ENCODE measurements at regions not wholly inside any gene's neighbourhood (a gene's known extent, or its start where the extent isn't known, plus 50 kb on each side); places are given as distances from the start of the nearest gene placed in this dataset.

DNA sequence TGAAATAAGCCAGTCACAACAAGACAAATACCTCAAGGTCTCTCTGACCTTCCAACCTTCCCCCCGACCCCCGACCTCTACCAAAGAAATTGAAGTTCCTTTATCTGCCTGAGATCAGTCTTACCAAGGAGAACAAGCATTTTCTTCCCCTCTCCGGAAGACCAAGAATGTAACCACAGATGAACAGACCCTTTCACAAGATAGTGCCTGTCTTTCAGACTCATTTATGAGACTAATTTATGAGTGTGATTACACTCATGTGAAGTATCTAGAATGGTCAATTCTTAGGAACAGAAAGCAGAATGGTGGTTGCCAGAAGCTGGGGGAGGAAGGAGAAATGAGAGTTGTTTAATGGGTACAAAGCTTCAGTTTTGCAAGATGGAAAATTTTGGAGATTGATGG lies 108.9 kb upstream of the MKLN1 start:
- no peak for ATAC-seq

DNA sequence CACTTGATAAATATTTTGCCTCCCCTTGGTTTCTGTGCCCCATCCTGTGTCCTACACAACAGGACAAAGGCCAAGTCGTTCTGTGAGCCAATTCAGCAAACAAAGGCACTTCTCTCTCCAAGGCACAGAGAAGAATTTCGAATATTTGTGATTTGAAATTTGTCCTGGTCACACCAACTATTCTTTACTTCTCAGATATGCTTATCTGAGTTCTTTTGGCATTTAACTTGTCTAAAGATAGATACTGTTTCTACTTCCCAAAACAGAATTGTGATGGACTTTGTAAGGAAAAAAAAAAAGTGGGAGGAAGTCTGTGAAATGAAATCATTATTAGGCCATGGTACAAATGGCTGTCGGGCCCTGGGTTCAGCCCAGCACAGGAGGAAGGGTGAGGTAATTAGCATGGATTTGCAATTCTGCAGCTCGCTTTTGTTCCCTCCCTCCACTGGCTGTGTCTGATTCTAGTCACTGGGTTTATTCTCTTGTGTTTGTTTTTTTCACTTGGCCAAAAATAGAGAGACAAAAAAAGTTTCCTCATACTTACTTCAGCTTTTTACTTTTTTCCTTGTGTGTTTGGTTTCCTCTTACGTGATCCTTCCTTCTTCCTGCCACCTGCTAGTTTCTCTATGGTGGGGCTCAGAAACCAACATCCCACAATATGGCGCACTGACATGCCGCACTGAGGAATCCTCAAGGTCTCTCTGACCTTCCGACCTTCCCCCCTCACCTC lies 108.2 kb upstream of the MKLN1 start:
- peaks cover 0 to 15% of the 10 kb centered on the region in 2 donors for H3K27me3 Mint-ChIP-seq
- DNase-seq (ENCODE audit: low spot score) (no peak), ATAC-seq (no peak)
- H3K27ac Mint-ChIP-seq, result no peak overlapping the region
- no peaks in the 10 kb centered on the region for H3K36me3 Mint-ChIP-seq
- H3K4me1 Mint-ChIP-seq (ENCODE audit: low read depth in 2 of 2), result peaks cover 7% of the 10 kb centered on the region in 2 donors
- no peaks in the 10 kb centered on the region for H3K9me3 Mint-ChIP-seq
- no peak overlapping the region for H3K4me3 Mint-ChIP-seq

More for the DNA sequence above, 108.9 kb upstream of the MKLN1 start:
- Mint-ChIP-seq H3K27me3 (peaks cover 0 to 15% of the 10 kb centered on the region in 2 donors), H3K4me3 (no peak overlapping the region), H3K27ac (no peak overlapping the region), H3K4me1 (ENCODE audit: low read depth in 2 of 2) (peaks cover 7% of the 10 kb centered on the region in 2 donors), H3K36me3 (no peaks in the 10 kb centered on the region), H3K9me3 (no peaks in the 10 kb centered on the region)
- no peak for DNase-seq (ENCODE audit: low spot score)

- ATAC-seq (no peak), DNase-seq (ENCODE audit: low spot score) (no peak)
- Mint-ChIP-seq H3K9me3 (no peaks in the 10 kb centered on the region), H3K27ac (no peak overlapping the region), H3K36me3 (no peaks in the 10 kb centered on the region), H3K4me1 (ENCODE audit: low read depth in 2 of 2) (peaks cover 7 to 9% of the 10 kb centered on the region in 2 donors), H3K27me3 (peaks cover 0 to 15% of the 10 kb centered on the region in 2 donors), H3K4me3 (no peak overlapping the region)
Measured at GRCh38 chr7:131221061-131221460, 106.6 kb upstream of the MKLN1 start.

- H3K27ac Mint-ChIP-seq, result no peak overlapping the region
- DNase-seq (ENCODE audit: low spot score), result no peak
- ATAC-seq, result no peak
- H3K36me3 Mint-ChIP-seq, result no peaks in the 10 kb centered on the region
- H3K4me1 Mint-ChIP-seq (ENCODE audit: low read depth in 2 of 2), result peaks cover 7 to 19% of the 10 kb centered on the region in 2 donors
- H3K4me3 Mint-ChIP-seq, result no peak overlapping the region
- peaks cover 0 to 15% of the 10 kb centered on the region in 2 donors for H3K27me3 Mint-ChIP-seq
- no peaks in the 10 kb centered on the region for H3K9me3 Mint-ChIP-seq
Measured at GRCh38 chr7:131222171-131222570, 105.5 kb upstream of the MKLN1 start.

DNA sequence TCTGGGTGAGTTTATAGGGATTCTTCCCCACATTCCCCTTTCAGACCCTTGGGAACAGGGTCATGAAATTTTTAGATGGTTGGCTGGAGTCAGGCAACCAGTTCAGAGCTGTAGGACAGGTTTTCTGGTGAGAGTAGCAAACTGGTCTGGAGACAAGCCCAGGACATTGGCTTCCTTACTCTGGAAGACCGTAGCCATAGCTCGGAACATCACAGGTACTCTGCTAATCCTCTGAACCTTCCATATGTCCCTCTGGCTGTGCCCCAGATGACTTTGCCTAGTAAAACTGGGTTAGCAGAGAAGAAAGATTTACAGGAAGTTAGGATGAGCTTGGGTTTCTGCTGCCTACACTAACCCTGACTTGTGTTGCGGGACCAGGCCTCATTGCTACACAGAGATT lies 104.5 kb upstream of the MKLN1 start:
- no peaks in the 10 kb centered on the region for H3K36me3 Mint-ChIP-seq
- H3K4me1 Mint-ChIP-seq (ENCODE audit: low read depth in 2 of 2), result peaks cover 7 to 23% of the 10 kb centered on the region in 2 donors
- no peak for ATAC-seq
- H3K27ac Mint-ChIP-seq, result no peak overlapping the region
- H3K4me3 Mint-ChIP-seq, result no peak overlapping the region
- DNase-seq (ENCODE audit: low spot score), result no peak
- peaks cover 0 to 11% of the 10 kb centered on the region in 2 donors for H3K27me3 Mint-ChIP-seq
- H3K9me3 Mint-ChIP-seq, result no peaks in the 10 kb centered on the region

DNA sequence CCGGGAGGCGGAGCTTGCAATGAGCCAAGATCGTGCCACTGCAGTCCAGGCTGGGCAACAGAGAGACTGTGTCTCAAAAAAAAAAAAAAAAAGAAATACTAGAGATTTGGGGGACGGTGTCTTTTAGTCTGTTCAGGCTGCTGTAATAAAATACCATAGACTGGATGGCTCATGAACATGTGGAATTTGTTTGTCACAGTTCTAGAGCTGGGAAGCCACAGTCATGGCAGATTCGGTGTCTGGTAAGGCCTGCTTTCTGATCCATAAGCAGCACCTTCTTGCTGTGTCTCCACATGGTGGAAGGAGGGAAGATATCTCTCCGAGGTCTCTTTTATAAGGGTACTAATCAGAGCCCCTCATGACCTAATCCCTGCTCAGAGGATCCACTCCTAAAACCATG lies 102.7 kb upstream of the MKLN1 start:
- Mint-ChIP-seq H3K36me3 (no peaks in the 10 kb centered on the region), H3K27ac (no peak overlapping the region), H3K9me3 (no peaks in the 10 kb centered on the region), H3K4me3 (no peak overlapping the region), H3K27me3 (peaks cover 0 to 4% of the 10 kb centered on the region in 2 donors), H3K4me1 (ENCODE audit: low read depth in 2 of 2) (peaks cover 0 to 27% of the 10 kb centered on the region in 2 donors)
- ATAC-seq, result no peak
- no peak for DNase-seq (ENCODE audit: low spot score)

DNA sequence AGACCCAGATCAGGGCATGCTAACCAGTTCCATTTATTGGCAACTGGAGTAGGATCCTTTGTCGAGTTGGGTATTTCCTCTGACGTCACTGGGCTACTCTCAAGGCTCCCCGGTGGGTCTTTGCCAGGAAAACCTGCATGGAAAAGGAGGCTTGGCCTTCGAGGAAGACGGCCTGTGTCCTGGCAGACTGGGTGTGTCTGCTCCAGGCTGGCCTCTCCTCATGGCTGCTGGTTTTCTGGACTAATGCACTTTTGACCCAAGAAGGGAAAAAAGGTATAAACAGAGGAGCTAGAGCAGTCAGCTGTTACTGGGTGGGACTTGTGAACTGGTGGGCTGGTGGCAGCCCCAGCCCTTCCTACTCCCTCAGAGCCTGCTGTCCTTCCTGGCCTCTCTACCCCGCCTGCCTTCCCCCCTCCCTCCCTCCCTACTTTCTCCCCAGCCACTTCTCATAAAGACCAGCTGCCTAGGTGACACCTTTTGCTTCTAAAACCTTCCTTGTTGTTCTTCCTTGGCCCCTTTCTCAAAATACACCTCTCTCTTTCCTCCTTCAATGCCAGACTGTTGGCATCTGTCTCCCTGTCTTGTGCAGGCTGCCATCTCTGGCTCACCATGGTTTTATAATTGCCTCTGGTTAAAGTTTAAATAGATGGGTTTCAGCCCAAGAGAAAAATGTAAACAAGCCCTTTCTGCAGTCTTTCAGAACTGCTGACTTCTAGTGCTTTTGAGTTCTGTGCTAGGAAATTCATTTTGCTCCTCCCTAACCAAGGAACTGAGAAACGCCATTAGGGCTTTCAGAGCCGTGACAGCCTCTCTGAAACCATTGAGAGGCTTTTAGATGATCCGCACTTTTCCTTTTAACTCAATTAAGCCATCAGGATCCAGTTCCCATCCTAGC lies 101.8 kb upstream of the MKLN1 start:
- Mint-ChIP-seq H3K4me1 (ENCODE audit: low read depth in 2 of 2) (peaks cover 0 to 25% of the 10 kb centered on the region in 2 donors), H3K27me3 (no peaks in the 10 kb centered on the region), H3K36me3 (no peaks in the 10 kb centered on the region), H3K4me3 (no peak overlapping the region), H3K27ac (peak overlapping the region in 1 of 2 donors; percentile 36), H3K9me3 (no peaks in the 10 kb centered on the region)
- ATAC-seq (no peak), DNase-seq (ENCODE audit: low spot score) (no peak)

DNA sequence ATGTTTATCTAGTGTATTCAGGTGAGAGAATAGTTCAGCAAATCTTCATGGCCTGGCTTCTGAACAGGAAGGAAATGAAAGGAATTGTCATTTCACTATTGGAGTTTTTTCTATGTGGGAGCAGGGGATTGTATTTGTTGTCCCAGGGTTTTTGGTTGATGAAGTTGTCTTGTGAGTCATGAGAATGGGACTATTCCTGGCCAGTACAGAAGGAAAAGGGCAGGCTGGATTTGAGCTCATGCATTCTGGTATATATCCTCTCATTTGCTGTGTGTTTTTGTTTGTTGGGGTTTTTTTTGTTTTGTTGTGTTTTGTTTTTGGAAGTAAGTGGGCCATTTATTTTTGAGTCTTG lies 101.2 kb upstream of the MKLN1 start:
- Mint-ChIP-seq H3K27me3 (no peaks in the 10 kb centered on the region), H3K9me3 (no peaks in the 10 kb centered on the region), H3K36me3 (no peaks in the 10 kb centered on the region), H3K27ac (peak overlapping the region; percentile 36 to 69), H3K4me1 (ENCODE audit: low read depth in 2 of 2) (peaks cover 4 to 30% of the 10 kb centered on the region in 2 donors), H3K4me3 (no peak overlapping the region)
- ATAC-seq (no peak), DNase-seq (ENCODE audit: low spot score) (no peak)

DNA sequence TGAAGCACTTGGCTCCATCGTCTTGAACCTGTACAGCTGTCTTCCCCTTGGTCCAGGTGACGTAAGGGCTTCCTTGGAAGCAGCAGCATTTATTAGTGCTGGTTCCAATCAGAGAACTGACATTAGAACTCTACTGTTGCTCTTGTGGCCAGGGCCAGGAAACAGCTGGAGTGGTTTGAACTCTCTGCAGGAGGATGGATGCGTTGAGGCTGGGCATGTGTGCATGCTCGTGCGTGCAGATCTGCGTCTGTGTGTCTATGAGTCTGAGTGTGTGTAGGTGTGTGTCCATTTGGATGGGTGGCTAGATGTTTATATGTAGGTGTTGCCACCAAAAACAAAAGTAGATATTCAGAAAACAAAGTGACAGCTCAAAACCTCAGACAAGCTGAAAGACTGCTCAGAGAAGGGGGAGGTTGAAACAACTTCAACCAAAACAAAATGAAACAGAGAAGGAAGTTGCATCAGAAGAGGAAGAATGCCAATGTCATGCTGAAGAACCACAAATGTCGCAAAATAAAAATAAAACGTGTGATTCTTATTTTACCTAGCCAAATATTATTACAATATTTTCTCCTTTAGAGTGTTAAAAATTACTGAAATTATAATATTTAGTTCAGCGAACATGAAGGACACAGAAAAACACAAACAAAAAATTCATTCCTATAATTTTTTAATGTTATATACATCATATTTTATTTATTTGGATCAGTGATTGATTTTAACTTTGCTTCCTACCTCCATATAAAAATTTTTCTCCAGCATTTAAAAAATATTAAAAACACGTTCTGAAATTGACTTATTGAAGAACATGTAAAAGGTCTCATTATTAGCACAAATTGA lies 96.1 kb upstream of the MKLN1 start:
- peak; percentile 85 to 86 for ATAC-seq
- no peaks in the 10 kb centered on the region for H3K9me3 Mint-ChIP-seq
- H3K4me3 Mint-ChIP-seq, result peak overlapping the region; percentile 90
- no peak for DNase-seq (ENCODE audit: low spot score)
- peaks cover 29 to 56% of the 10 kb centered on the region in 2 donors for H3K4me1 Mint-ChIP-seq (ENCODE audit: low read depth in 2 of 2)
- no peaks in the 10 kb centered on the region for H3K36me3 Mint-ChIP-seq
- no peaks in the 10 kb centered on the region for H3K27me3 Mint-ChIP-seq
- peak overlapping the region; percentile 87 to 88 for H3K27ac Mint-ChIP-seq

DNA sequence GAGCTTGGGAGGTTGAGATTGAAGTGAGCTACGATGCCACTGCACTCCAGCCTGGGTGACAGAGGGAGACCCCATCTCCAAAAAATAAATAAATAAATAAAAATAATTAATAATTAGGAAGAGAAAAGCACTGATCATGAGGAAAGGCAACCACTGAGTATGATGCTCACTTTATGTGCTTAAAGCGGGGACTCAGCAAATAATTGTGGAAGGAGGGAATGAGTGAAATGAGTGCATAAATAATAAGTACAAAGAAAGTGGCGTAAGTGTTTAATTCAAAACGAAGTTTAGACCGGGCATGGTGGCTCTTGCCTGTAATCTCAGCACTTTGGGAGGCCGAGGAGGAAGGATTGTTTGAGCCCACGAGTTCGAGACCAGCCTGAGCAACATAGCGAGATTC lies 94.9 kb upstream of the MKLN1 start:
- DNase-seq (ENCODE audit: low spot score) (no peak), ATAC-seq (no peak)
- Mint-ChIP-seq H3K4me3 (peak overlapping the region; percentile 14), H3K9me3 (no peaks in the 10 kb centered on the region), H3K27me3 (no peaks in the 10 kb centered on the region), H3K27ac (peak overlapping the region; percentile 87 to 88), H3K4me1 (ENCODE audit: low read depth in 2 of 2) (peaks cover 40 to 59% of the 10 kb centered on the region in 2 donors), H3K36me3 (no peaks in the 10 kb centered on the region)

DNA sequence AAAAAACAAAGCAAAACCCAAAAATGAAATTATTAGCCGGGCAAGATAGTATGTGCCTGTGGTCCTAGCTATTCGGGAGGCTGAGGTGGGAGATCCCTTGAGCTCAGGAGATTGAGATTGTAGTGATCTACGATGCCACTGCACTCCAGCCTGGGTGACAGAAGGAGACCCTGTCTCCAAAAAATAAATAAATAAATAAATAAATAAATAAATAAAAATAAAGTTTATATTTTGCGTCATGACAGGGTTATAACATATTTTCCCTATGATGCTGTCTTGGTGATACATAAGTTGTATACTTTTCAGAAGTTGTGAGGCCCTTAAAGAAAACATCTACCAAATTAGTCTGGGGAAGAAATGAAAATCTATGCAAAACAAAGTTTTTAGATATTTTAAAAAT lies 94.5 kb upstream of the MKLN1 start:
- H3K27ac Mint-ChIP-seq, result peak overlapping the region in 1 of 2 donors; percentile 87
- H3K9me3 Mint-ChIP-seq, result no peaks in the 10 kb centered on the region
- DNase-seq (ENCODE audit: low spot score) (no peak), ATAC-seq (no peak)
- no peak overlapping the region for H3K4me3 Mint-ChIP-seq
- H3K4me1 Mint-ChIP-seq (ENCODE audit: low read depth in 2 of 2), result peaks cover 44 to 63% of the 10 kb centered on the region in 2 donors
- H3K27me3 Mint-ChIP-seq, result no peaks in the 10 kb centered on the region
- H3K36me3 Mint-ChIP-seq, result no peaks in the 10 kb centered on the region

DNA sequence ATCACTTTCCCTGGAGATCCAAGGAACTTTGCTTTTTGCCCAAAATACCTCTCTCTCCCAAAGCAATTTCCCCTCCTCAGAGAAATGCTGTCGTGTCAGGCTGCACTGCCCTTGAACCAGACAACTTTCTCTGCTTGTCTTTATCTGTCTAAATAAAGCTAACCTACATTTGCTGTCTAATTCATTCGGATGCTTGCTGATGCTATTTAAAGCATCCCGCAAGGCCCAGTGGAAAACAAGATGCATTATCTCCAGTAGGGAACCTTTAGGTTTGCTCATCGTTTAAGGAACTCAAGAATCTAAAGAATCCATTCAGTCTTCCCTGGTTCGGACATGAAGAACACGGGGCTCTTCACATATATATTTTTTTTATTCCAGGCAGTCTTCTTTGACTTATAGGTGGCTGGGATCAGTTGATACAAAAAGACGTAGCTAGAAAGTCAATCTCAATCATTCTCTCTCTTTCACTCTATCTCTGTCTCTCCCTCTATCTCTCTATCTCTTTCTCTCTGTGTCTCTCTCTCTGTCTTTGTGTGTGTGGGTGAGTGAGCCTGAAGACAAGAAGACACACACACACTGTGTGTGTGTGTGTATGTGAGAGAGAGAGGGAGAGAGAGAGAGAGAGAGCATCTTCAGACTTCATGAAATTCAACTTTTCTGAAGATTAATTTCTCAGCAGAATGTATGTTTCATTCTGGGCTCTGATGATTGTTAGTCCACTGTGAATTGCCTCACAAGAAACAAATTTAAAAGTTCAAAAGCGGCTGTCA lies 92.8 kb upstream of the MKLN1 start:
- H3K9me3 Mint-ChIP-seq, result no peaks in the 10 kb centered on the region
- H3K36me3 Mint-ChIP-seq, result no peaks in the 10 kb centered on the region
- DNase-seq (ENCODE audit: low spot score), result no peak
- peak overlapping the region; percentile 88 to 92 for H3K27ac Mint-ChIP-seq
- peak overlapping the region; percentile 84 for H3K4me3 Mint-ChIP-seq
- peaks cover 51 to 63% of the 10 kb centered on the region in 2 donors for H3K4me1 Mint-ChIP-seq (ENCODE audit: low read depth in 2 of 2)
- H3K27me3 Mint-ChIP-seq, result no peaks in the 10 kb centered on the region
- ATAC-seq, result no peak
